ENCODE measurements at regions not wholly inside any gene's neighbourhood (a gene's known extent, or its start where the extent isn't known, plus 50 kb on each side); places are given as distances from the start of the nearest gene placed in this dataset.

DNA sequence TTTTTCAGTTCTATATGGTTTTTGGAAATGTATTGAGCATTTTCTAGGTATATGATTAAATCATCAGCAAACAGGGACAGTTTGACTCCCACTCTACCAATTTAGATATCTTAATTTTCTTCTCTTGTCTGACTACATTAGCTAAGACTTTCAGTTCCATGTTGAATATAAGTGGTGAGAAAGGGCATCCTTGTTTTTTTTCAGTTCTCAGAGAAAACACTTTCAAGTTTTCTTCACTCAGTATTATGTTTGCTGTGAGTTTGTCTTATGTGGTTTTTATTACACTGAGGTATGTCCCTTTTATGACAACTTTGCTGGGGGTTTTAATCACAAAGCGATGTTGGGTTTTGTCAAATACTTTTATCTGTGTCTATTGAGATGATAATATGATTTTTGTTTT lies 352.6 kb downstream of the KDM5D start:
- no peak overlapping the region for H3K4me3 ChIP-seq
- H3K36me3 ChIP-seq = no peaks in the 10 kb centered on the region
- no peaks in the 10 kb centered on the region for H3K27me3 ChIP-seq
- H3K27ac ChIP-seq = no peak overlapping the region
- no peak for DNase-seq
- no peaks in the 10 kb centered on the region for H3K4me1 ChIP-seq
- TF ChIP-seq POLR2A (IDR thresholded peaks at IDR 0.05) = no peak
- TF ChIP-seq, protein P1, sequence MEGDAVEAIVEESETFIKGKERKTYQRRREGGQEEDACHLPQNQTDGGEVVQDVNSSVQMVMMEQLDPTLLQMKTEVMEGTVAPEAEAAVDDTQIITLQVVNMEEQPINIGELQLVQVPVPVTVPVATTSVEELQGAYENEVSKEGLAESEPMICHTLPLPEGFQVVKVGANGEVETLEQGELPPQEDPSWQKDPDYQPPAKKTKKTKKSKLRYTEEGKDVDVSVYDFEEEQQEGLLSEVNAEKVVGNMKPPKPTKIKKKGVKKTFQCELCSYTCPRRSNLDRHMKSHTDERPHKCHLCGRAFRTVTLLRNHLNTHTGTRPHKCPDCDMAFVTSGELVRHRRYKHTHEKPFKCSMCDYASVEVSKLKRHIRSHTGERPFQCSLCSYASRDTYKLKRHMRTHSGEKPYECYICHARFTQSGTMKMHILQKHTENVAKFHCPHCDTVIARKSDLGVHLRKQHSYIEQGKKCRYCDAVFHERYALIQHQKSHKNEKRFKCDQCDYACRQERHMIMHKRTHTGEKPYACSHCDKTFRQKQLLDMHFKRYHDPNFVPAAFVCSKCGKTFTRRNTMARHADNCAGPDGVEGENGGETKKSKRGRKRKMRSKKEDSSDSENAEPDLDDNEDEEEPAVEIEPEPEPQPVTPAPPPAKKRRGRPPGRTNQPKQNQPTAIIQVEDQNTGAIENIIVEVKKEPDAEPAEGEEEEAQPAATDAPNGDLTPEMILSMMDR (IDR thresholded peaks at IDR 0.05) = no peak
- no peaks in the 10 kb centered on the region for H3K9me3 ChIP-seq

DNA sequence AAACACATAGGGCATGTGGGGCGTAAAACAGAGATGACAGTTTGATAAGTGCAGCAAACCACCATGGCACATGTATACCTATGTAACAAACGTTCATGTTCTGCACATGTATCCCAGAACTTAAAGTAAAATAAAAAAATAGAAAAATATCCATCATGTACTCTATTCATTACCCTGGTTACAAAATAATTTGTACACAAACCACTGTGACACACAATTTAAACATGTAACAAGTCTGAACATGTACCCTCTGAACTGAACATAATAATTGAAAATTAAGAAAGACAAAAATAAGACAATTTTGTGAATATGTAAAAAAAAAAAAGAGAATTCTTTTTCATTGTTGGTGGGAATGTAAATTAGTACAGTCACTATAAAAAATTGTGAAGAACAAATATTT lies 379.2 kb downstream of the KDM5D start:
- H3K4me3 ChIP-seq = no peak overlapping the region
- H3K4me1 ChIP-seq = no peaks in the 10 kb centered on the region
- no peak overlapping the region for H3K27ac ChIP-seq
- H3K36me3 ChIP-seq = no peaks in the 10 kb centered on the region
- DNase-seq = no peak
- H3K27me3 ChIP-seq = no peaks in the 10 kb centered on the region
- no peak for TF ChIP-seq POLR2A (IDR thresholded peaks at IDR 0.05)
- TF ChIP-seq, protein P1 (IDR thresholded peaks at IDR 0.05) = no peak
- H3K9me3 ChIP-seq = no peaks in the 10 kb centered on the region

DNA sequence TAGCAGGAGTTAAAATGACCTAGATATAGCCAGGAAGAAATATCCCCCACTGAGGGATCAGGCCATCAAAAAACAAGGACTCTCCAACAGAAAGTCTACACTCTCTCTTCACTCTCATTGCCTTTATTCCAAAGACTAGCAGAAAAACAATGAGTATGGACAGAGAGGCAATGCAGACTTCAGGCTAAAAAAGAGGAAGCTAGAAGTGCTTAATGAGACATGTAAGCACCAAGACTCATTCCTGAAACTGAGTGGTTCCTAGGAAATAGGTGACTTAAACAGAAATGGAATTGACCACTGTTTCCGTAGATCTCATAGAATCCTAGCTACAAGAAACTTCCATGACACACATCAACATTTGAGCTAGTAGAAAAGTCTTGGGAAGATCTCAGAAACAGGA lies 387.3 kb downstream of the KDM5D start:
- Histone ChIP-seq H3K9me3 (no peaks in the 10 kb centered on the region), H3K27me3 (no peaks in the 10 kb centered on the region), H3K4me1 (no peaks in the 10 kb centered on the region), H3K27ac (no peak overlapping the region), H3K36me3 (no peaks in the 10 kb centered on the region), H3K4me3 (no peak overlapping the region)
- TF ChIP-seq, protein P1 (IDR thresholded peaks at IDR 0.05) = no peak
- TF ChIP-seq POLR2A (IDR thresholded peaks at IDR 0.05) = no peak
- DNase-seq = no peak

DNA sequence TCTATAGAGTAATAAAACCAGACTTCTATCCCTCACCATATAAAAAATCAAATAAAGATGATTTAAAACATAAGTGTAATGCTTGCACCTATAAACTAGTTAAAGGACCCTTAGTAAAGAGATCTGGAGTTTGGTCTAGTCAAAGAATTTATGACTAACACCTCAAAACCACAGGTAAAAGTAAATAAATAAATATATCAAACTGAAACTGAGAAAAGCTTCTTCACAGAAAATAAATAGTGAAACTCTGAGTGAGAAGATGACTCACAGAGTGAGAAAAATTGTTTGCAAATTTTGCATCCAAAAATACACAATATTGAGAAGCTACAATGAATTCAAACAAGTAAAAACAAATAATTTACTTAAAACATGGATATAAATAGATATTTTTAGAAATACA lies 387.8 kb downstream of the KDM5D start:
- DNase-seq = no peak
- H3K4me1 ChIP-seq = no peaks in the 10 kb centered on the region
- H3K27me3 ChIP-seq = no peaks in the 10 kb centered on the region
- TF ChIP-seq, protein P1 (IDR thresholded peaks at IDR 0.05) = no peak
- no peak for TF ChIP-seq POLR2A (IDR thresholded peaks at IDR 0.05)
- no peak overlapping the region for H3K4me3 ChIP-seq
- H3K9me3 ChIP-seq = no peaks in the 10 kb centered on the region
- H3K27ac ChIP-seq = no peak overlapping the region
- H3K36me3 ChIP-seq = no peaks in the 10 kb centered on the region

DNA sequence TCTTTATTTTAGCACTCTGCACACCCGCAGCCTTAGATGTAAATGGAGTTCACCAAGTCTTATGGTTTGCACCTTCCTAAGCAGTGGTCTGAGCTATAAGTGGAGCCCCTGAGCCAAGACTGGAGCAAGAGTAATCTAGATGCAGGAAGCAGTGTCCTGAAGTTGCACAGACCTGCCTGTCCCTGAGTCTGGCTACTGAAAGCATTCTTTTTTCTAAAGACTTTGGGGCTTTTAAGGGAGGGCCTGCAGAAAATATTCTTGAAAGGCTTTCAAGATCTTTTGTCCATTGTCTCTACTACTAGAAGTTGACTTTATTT lies 389.7 kb downstream of the KDM5D start:
- Histone ChIP-seq H3K9me3 (no peaks in the 10 kb centered on the region), H3K36me3 (no peaks in the 10 kb centered on the region), H3K4me1 (no peaks in the 10 kb centered on the region), H3K4me3 (no peak overlapping the region), H3K27ac (no peak overlapping the region), H3K27me3 (no peaks in the 10 kb centered on the region)
- DNase-seq = no peak
- TF ChIP-seq, protein P1 (IDR thresholded peaks at IDR 0.05) = no peak
- TF ChIP-seq POLR2A (IDR thresholded peaks at IDR 0.05) = no peak

DNA sequence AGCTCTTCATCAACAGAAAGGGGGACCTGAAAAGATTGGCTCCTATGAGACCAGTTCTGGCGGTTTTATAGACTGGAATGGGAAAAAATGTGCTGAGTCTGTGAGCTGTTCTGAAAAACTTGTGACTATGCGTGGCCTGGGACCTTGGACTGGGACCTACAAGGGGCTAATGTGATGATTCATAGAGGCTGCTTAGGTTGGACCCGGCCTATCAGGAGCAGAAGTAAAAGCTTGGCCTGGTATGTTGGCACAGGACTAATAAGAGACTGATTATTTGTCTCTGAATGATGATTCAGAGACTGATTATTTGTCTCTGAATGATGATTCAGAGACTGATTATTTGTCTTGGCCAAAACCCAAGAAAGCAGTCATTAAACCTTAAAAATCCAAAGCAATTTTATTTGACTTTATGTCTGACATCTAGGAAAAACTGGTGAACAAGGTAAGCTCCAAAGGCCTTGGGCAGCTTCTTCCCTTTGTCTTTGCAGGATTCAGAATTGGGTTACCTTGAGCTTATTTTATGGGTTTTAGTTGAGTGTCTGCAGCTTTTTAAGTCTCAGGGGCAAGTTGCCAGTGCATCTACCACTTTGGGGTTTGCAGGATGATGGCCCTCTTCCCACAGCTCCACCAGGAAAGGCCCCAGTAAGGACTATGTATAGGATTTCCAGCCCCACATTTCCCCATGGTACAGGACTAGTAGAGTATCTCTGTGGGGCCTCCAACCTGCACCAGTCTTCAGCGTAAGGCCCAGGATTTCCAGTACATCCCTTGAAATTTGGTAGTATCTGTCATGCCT lies 390.3 kb downstream of the KDM5D start:
- TF ChIP-seq POLR2A (IDR thresholded peaks at IDR 0.05) = no peak
- TF ChIP-seq, protein P1 (IDR thresholded peaks at IDR 0.05) = no peak
- no peaks in the 10 kb centered on the region for H3K27me3 ChIP-seq
- no peaks in the 10 kb centered on the region for H3K9me3 ChIP-seq
- no peak overlapping the region for H3K27ac ChIP-seq
- no peak overlapping the region for H3K4me3 ChIP-seq
- no peaks in the 10 kb centered on the region for H3K4me1 ChIP-seq
- no peak for DNase-seq
- H3K36me3 ChIP-seq = no peaks in the 10 kb centered on the region
